ENCODE measurements at regions not wholly inside any gene's neighbourhood (a gene's known extent, or its start where the extent isn't known, plus 50 kb on each side); places are given as distances from the start of the nearest gene placed in this dataset.

GRCh38 chr11:93922830-93923229 is 72.4 kb upstream of the VSTM5 start:
- TF ChIP-seq CTCF (IDR thresholded peaks at IDR 0.05; ENCODE audit: low read length) (no peak), EZH2 (optimal IDR thresholded peaks at IDR 0.05; ENCODE audit: low read depth, low read length) (no peak)

Measured in MM.1S (cell line).